ENCODE measurements at regions not wholly inside any gene's neighbourhood (a gene's known extent, or its start where the extent isn't known, plus 50 kb on each side); places are given as distances from the start of the nearest gene placed in this dataset.

DNA sequence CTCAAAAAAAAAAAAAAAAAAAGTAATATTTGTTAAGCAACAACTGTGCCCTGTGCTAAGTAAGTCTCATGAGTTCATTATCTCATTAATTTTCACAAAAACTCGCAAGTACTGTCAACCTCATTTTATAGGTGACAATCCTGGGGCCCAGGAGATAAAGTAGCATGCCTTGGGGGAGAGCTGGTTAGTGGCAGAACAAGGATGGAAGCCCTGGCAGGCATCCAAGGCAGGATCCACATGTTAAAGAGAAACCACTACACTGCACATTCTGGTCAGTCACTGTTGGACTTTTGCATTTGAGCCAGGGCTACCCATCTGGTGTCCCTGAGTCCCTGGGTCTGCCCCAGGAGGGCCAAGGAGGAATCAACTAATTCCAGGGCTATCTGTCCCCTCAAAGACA lies 54.6 kb downstream of the ZFP36L2 start:
- peak; percentile 59 for DNase-seq

DNA sequence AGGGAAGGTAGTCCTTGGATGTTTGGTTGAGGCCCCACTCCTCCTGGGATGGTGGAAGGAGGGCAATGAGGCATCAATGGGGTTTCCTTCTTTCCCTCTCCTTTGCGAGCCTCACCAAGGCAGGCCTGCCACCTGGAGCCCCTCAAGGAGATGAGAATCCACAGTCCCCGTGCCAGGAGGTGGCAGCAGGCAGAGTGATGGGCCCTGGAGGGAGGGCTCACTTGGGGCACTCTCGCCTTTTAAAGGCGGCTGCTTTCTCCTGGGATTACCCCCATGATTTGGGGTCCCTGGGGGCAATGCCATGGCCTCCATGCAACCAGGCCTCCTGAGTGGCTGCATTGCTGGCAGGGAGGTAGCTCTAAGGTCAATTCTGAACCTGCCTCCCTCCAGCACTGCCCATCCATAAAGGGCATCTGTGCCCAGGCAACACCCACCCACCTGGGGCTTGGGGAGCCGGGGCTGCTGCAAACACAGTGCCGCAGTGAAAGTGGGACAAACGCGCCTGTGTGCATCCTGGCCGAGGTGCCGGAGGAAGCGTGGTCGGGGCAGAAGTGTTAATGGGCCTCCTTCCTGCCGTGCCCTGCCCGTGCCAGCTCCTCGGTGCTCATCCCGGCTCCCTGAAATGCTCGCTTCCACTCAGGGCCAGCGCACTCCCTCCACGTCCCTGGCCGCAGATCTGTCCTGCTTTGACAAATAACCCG lies 55.9 kb downstream of the ZFP36L2 start:
- no peak for DNase-seq

GRCh38 chr2:43169987-43170386 lies 56.4 kb downstream of the ZFP36L2 start:
- DNase-seq: no peak

DNA sequence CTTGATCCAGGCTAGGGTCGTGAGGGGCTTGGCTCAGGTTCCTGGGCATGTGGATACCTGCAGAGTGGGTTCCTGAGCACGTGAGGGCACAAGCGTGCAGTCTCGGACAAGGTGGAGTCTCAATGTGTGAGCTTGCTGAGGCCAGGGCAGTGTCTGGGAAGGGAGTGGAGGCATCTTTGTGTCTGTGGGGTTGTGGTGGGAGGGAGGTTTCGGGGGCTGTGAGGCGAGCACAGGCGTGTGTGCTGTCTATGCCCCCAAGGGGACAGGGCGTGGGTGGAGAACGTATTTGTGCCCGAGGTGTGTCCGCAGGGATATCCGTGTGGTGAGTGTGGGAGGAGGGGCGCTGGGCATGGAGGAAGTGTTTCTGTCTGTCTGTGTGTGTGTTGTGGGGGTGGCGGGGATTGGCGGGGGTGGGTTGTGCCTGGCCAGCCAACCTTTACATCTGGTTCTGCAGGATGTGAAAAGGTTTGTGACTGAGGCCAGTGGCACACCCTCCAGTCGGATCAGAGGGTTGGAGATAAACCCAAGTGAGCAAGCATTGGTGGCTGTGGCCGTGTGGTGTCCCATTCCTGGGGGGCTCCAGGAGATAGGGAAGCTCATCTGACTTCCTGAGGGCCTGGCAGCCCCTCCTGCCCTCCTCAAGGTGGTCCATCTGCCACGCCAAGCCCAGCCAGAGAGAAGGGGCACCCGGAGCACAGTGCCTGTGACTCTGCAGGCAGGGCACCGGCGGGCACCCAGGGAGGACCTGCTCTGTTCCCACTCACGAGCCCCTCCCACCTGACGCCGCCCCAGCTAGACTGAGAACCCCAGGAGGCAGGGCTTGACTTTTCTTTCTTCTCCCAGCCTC lies 57.1 kb downstream of the ZFP36L2 start:
- DNase-seq: no peak

- DNase-seq: no peak
Observed at GRCh38 chr2:43168016-43168369, 58.4 kb downstream of the ZFP36L2 start.

- DNase-seq: peak; percentile 25
Observed at GRCh38 chr2:43165378-43166069, 60.9 kb downstream of the ZFP36L2 start.

GRCh38 chr2:43164686-43165085 lies 61.7 kb downstream of the ZFP36L2 start:
- no peak for DNase-seq

GRCh38 chr2:43163584-43164270 lies 62.7 kb downstream of the ZFP36L2 start:
- no peak for DNase-seq

DNA sequence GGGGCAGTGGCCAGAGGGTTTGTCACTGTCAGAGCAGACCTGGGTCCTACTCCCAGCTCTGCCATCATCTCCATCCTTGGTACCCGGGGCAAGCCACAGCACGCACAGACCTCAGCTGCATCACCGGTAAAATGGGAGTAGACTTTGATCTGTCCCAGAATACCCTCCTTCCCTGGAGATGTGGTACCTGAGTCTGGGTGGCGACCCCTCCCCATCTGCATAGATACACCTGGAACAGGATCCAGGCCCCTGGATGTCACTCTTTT lies 64.0 kb downstream of the ZFP36L2 start:
- DNase-seq: no peak

GRCh38 chr2:43161650-43162510 lies 64.5 kb downstream of the ZFP36L2 start:
- DNase-seq: no peak

GRCh38 chr2:43160778-43161177 lies 65.6 kb downstream of the ZFP36L2 start:
- DNase-seq: no peak

- no peak for DNase-seq
Observed at GRCh38 chr2:43159797-43160196, 66.6 kb downstream of the ZFP36L2 start.

DNA sequence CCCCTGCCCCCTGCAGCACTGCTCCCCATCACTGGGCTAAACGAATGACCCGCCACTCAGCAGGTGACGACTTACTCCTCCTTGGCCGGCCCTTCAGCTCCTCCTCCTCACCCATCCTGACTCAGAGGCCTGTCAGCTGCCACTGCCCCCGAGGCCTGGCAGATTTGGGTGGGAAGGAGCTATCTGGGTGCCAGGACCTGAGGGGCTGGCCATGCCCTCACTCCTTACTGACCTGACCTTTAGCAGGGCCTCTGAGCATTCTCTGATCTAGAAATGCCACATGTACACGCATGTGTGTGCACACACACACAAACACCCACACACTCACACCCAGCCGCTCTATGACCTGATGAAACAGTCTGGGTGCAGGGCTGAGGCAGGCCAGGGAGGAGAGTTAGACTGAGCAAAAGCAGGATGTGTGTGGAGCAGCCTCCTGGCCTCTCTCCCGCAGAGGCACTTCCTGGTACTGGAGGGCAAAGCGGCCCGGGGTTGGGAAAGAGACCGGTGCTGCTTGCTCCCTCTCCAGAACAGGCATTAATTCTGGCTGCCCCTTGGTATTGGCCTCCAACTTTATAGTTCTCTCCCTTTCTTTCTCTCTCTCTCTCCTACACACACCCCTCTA lies 68.0 kb downstream of the ZFP36L2 start:
- DNase-seq: peak; percentile 58

- DNase-seq: no peak
Observed at GRCh38 chr2:43157506-43158246, 68.7 kb downstream of the ZFP36L2 start.

- no peak for DNase-seq
Observed at GRCh38 chr2:43155851-43156411, 70.5 kb downstream of the ZFP36L2 start.

DNA sequence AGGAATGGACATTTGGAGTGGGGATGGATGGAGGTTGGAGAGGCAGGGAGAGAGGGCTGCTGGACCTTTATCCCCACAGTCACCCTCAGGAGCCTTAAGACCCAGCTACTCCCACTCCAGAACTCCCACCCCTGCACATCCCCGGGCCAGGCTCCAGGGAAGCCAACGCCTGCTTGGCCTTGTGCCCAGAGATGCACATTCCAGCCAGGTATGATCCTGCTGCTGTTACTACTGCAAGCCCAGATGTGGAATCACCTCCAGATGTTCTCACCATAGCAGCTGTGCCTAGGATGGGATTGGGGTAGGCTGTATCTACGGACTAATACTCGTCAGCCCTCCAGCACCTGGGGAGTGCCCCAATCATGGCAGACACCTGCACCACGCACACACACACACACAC lies 71.7 kb downstream of the ZFP36L2 start:
- no peak for DNase-seq

DNA sequence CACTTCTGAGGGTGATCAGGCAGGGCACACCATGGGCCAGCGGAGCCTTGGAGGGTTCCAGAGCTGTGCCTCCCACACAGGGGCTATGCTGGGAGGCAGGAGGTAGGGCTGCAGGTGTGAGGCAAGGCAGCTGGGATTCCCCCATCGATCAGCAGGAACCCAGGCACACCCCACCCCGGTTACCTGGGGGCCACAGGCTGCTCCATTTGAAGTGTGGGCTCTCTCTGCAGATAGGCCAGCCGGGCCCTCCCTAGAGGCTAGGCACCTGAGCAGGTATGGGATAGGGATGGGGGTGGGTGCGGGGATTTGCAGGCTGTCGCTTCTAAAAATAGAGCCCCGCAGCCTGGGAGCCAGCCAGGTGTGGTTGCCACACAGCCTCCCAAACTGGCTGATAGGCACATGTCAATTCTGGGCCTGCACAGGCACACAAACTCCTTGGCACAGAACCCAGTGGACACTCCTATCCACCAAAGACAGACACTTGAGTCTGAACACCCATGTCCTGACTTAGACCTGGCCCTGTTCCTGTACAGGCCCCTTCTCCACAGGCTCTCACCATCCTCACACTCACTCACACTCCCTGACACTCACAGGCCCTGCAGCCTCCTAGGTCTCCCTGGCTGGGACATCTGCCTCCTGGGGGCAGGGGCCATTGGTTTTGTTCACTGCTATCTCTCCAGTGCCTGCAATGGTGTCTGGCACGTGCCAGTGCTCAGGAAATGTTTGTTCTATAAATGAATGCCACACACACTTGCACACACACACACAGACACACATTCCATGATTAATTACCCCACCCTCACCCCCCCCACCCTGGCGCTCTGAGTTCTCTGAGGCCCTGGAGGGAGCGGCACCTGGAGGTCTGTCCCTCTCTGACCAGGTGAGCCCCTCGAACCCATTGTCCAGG lies 73.4 kb downstream of the ZFP36L2 start:
- no peak for DNase-seq

GRCh38 chr2:43152186-43152585 lies 74.2 kb downstream of the ZFP36L2 start:
- no peak for DNase-seq

- no peak for DNase-seq
Observed at GRCh38 chr2:43149482-43150107, 76.8 kb downstream of the ZFP36L2 start.
